NCI-H2196 (cell line): ENCODE measurements at regions not wholly inside any gene's neighbourhood (a gene's known extent, or its start where the extent isn't known, plus 50 kb on each side); places are given as distances from the start of the nearest gene placed in this dataset.

Experiments
- DNase-seq: peaks from one replicate; lab custom pipeline; 2025; ENCODE audit not compliant: unreplicated experiment; lab: John Stamatoyannopoulos, UW

DNA sequence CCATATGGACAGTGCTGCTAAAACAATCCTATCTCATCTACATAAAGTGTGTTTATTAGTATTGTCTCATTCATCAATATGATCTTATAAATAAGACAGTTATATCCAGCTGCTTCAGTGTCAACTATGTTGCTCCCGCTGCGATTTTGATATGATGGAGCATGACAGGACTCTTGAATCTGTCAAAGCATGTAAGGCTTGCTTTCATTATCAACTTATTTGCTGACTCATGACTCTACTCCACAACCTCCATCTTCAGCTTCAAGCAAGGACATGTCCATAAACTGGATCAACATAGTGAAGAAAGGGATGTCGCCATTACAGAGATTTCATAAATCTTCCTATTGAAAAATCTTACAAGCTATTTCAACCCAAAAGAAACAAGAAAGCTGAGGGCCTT lies 2812.6 kb downstream of the PCDH9 start:
- no peak for DNase-seq

DNA sequence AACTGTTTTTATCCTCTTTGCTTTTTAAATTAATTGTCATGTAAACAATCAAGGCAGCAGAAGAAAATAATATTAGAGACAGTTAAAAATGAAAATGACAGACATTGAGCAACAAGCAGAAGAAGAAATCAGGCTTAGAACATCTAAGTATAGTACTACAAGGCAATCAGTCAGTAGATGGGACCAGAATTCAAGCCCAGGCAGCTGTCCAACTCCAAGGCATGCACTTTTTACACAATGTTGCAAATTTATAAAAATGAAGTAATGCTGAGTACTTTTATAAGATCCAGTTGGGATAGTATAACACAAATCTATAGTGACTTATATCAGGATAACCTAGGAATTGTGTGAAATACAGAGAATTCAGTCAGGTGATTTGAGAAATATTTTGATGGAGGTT lies 2815.8 kb downstream of the PCDH9 start:
- DNase-seq = no peak

DNA sequence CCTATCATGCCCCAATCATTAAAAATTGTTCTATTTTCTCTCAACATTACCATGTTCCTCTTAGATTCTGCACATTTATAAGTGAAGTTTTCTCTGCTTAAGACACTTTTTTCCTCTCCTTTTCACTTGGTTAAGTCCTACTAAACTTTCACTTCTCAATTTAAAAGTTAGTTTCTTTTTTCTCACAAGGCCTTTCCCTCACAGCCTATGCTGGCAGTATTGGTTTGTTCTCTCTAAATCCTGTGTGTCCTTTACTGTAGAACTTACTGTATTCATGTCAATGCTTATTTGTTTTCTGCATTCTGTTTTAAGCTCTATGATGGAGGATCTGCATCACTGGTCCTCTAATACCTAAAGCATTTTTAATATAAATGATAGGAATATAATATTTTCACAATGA lies 2816.6 kb downstream of the PCDH9 start:
- no peak for DNase-seq

DNA sequence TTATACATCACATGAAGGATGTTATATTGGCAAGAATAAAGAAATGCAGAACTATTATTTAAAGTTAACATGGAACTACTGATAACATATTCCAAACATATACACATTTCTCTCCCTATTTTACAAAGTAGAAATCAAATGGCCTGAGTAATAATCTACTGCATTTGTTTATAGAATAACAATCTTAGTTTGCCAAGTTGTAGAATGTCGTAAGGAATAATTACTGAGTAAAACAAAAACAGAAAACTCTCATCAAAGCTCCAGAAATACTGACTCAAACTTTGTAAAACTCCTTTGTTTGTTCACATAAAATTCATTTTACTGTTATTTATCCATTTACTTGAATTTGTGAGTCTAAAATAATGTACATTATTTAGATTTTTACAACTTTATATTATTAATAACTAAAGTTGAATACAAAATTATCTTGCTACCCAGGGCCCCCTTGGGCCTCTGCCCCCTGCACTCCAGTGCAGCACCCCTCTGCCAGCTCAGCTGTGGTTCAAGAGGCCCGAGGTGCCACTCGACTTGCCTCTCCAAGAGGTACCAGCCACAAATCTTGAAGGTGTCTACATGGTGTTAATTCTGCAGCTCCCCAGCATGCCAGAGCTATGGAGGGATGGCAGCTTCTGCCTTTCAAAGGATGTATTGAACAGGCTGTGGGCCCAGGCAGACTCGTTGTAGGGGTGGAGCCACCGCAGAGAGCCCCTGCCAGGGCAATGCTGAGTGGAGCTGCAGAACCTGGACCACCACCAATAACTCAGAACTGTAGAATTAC lies 2819.7 kb downstream of the PCDH9 start:
- DNase-seq = no peak

DNA sequence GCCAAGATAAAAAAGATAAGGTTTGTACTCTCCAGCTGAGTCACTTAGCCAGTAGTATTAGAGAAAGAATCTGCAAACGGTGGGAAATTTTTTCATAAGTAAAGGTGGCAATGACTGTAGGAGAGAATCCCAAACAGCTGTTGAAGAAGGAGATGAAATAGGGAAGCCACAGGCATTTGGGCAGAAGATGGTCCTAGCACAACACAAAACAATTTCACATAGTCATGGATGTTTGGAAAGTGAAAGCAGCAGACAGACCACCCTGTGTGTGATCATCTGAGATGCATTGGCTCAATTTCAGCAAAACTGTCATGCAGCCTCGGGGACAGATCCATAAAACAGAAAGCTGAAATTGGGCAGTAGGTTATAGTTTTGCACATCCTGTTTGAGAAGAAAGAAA lies 2832.4 kb downstream of the PCDH9 start:
- no peak for DNase-seq

DNA sequence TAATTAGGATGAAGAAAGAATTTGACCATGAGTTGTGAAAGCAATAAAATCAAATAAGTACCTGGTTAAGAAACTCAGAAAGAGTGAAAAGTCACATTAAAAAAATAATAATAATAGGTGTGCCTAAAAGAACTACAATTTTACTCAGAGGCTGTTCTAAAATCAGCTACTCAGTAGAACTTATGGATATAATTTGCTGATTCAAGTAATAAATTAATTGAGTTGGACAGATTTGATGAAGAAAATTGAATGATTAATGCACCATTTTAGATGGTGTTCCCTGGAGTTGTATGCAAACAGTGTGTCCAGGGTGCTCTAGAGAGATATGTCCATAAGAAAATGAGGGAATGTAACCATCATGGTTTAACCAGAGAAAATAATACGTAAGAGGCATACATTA lies 2852.5 kb downstream of the PCDH9 start:
- DNase-seq = no peak

DNA sequence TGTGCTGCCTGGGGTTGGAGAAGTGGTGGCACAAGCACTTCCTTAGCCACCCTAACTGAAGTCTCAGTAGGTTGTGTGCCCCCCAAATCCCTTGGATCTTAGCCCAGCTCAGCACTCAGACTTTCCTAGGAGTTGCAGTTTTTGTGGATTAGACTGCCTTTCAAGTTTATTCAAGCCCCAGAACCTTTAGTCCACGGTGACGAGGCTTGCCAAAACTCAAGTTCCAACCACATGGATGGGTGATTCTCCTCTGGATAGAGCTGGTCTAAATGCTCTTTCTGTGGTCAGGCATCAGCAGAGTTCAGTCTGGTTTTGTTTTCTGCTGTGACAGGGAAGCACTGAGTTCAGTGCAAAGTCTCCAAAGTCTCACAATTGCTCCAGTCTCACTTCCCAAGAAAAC lies 2858.7 kb downstream of the PCDH9 start:
- DNase-seq = no peak

DNA sequence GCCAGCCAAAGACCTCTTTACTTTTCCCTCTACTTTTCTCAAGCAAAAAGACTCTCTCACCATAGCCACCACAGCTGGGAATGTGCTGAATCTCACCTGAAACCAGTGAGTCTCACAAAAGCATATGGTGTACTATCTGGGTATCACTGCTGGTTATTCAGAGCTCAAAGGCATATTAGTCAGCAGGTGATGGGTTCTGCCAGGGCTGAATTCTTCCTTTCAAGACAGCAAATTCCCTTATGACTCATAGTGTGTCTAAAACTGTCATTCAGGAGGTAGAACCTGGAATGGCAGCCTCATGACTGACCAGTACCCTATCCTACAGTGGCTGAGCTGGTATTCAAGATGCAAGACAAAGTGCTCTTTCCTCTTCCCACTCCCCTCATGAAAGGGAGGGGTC lies 2859.1 kb downstream of the PCDH9 start:
- no peak for DNase-seq

DNA sequence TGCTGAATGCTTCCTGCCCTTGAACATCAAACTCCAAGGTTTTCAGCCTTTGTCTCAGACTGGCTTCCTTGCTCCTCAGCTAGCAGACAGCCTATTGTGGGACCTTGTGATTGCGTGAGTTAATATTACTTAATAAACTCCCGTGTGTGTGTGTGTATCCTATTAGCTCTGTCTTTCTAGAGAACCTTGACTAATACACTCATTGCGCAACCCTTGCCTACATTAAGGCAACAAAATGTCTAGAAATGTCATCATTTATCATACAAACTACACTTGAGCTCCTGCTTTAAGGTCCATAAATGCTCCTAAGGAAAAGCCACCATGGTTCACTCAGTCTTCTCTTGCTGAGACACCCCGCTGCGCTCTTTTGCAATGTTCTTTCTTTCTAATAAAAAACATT lies 2861.0 kb downstream of the PCDH9 start:
- no peak for DNase-seq

DNA sequence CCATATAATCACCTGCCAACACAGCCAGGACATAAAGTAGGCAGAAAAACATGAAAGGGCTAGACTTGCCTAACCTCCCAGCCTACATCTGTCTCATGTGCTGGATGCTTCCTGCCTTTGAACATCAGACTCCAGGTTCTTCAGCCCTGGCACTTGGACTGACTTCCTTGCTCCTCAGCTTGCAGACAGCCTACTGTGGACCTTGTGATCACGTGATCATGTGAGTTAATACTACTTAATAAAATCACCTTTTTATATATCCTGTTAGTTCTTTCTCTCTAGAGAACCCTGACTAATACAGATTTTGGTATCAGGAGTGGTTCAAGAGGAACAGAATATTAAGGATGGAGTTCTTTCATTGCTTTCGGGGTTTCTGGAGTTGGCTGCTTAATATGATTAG lies 2867.6 kb downstream of the PCDH9 start:
- DNase-seq = no peak

DNA sequence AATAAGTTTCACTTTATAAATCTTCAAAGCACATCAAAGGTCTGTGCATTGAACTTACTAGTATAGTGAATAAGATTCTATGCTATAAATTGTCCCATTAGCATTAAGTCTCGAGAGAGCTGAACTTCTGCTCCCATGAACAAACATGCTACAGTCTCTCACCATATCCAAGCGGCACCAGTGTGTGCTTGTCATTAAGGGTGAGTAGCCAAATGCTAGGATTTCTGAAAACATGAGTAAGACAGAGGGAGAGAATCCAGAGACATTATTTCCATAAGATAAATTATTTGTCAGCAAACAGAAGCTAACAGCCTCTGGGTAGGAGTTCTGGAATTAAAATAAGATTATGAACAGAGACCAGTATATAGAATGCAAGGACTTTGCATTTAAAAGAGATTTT lies 2882.5 kb downstream of the PCDH9 start:
- DNase-seq = no peak

DNA sequence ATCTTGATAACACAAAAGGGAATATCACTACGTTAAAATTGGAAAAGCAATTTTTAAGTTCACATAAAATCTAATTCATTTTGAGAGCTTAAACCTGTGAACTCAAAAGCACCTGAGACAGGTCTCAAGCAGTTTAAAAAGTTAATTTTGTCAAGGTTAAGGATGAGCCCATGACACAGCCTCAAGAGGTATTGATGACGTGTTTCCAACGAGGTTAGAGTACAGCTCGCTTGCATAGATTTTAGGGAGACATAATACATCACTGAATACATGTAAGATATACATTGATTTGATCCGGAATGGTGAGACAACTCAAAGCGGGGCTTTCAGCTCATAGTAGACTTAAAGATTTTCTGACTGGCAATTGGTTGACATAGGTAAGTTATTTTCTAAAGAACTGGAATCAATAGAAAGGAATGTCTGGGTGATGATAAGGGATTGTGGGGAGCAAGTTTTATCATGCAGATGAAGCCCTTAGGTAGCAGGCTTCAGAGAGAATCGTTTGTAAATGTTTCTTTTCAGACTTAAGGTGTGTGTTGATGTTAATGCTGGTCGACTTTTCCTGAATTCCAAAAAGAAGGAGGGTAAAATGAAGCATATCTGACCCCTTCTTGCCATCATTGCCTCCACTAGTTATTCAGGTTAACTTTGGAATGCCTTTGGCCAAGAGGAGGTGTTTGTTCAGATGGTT lies 2890.6 kb downstream of the PCDH9 start:
- DNase-seq = no peak

DNA sequence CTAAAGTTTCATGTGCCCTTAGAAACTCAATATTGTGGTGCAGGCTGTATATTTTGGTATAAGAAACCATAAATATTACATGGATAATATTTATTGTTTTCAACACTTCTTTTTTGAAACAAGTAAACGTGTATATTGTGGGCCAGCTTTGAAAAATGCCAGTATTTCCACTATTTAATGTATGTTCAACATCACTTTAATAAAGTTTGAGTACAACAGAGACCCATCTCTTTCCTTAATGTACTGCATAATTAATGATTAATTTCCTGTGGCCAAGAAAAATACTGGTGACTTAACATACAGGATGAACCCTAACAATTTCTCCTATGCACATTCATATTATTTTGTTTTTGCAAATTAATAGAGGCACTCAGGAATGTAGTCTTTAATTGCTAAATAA lies 2891.5 kb downstream of the PCDH9 start:
- DNase-seq = no peak

DNA sequence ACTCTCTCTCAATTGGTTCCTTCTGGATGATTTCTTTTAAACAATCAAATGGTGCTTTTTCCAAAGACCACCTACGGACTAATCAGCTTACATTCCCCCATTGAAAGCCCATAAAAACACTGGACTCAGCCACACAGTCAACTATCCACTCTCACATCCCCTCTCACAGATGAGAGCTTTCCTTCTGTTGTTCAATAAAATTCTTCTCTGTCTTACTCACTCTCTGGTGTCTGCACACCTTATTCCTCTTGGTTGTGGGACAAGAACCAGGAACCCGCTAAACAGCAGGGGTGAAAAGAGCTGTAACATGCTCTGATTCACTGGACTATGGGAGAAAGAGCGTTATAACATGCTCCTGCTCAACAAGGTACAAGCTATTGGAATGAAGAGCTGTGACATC lies 2896.2 kb downstream of the PCDH9 start:
- no peak for DNase-seq

DNA sequence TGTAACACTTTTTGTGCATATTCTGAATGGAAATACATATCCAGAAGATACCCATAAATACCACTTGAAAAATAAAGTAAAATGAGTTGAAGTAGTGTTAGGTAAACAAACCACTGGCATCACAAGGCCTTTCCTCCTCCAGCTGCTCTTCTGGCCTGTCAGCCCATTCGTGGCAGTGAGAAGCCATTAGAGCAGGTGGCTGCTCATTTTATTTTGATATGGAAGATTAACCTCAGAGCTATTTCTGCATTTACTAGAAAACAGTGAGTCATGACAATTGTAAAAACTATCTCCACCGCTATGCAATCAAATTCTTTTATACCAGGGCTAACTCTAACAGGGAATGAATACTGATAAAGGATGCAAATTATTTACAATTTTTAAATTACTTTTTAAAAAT lies 2898.1 kb downstream of the PCDH9 start:
- no peak for DNase-seq

DNA sequence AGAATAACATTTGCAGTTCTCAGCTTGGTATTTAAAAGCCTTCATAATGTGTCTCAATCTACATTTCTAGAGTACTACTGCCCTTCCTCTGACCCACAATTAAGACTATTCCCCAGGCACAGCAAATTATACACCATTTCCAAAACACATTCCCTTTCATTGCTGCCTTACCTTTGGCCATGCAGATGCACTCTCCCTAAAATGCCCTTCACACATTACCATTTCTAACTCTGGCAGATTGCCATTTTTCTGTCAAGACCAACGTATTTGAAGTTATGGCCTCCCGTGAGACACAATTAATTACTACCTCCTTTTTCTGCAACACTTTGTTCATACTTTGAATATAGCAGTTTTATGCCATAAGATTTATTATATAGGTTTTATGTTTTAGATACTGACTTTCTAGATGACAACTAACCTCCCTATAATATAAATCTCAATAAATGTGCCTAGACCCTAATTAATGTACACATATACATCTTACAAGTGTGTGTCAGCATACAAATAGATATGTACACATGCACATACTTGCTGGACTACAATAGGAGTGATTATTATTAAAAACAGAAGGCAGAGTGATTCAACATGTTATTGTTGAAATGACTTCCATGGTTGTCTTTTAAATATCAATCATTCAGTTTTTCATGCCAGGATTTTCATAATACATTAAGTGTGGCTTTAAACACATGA lies 2902.5 kb downstream of the PCDH9 start:
- no peak for DNase-seq

DNA sequence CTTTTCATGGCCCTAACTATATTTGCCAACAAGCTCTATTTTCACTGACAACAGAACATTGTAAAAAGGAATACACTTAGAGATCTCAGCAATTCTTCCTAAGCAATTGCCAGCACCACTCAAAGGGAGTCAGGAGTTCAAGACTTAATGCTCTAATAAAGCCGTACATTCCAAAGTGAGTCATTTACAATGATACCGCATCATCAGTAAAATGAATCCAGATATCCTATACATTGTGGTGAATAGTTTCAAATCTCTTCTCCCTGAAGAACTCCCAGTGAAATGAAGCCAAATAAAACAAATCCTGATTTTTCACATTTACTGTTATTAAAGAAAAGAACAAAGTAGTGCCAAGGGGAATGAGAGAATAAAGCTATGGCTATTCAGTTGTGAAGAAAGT lies 2898.7 kb upstream of the PCDH20 start:
- DNase-seq = no peak

DNA sequence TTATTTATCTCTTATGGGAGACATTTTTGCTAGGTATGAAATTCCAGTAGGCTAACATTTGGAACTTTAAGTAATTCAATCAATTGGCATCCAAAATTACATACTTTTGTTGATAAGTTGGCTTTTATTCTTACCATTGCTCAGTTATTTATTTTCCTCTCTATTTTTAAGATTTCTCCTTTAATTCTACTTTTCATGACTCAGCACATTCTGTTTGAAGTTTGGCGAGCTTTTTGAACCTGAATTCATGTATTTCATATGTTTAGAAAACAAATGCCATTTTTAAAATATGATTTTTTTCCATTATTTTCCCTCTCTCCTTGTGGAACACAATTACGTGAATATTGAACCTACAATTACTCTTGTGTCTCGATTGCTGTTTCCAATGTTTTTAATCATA lies 2896.3 kb upstream of the PCDH20 start:
- DNase-seq = no peak

DNA sequence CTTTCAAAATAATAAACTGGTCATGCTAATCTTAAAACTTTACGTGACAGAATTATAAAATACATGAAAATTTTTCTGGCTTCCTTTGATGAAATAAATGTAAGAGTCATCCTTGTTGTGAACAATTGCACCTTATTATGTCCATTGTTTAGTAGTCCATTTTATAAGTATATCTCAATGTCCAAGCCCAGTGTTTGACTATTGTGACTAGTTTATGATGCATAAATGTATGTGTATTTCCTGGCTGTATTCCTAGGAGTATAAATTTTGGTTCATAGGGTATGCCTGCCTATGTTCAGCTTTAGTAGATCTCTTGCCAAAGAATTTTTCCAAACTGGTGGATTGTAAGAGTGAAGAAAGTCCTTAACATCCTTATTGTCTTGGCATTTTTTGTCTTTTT lies 2895.5 kb upstream of the PCDH20 start:
- DNase-seq = no peak

DNA sequence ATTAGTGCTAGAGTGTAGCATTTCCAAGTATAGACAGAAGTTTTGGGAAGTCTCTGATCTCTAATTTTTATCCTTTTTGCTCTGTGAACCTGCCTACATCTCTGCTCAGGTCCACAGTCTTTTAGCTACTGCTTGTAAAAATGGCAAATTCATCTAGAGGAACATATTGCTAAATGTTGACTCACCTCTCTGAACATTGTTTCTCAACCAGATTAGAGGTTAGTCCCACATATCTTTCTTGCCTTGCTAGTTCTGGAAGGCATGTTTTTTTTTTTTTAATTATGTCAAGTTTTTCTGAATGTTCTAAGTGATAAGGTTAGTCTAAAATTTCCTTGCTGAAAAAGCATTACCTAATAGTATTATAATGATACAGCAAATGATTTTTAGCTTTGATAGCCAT lies 2889.6 kb upstream of the PCDH20 start:
- DNase-seq = no peak

DNA sequence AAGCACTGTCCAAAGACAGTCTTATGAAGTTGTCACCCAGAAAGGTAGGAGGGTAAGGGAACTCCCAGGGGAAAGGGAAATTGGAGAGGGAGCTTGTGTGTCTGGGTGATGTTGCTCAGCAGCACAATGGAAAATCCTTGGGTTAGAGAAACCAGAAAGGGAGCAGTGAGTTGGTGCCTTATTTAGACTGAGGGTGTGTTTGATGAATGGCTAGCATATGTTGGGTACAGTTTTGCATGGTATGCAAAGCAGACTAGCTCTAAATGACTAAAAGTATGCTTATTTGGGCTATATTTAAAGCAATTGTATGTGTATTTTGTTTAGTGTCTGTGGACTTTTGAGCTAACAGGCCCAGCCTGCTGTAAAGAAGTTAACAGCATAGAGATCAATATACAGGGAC lies 2884.6 kb upstream of the PCDH20 start:
- DNase-seq = no peak

DNA sequence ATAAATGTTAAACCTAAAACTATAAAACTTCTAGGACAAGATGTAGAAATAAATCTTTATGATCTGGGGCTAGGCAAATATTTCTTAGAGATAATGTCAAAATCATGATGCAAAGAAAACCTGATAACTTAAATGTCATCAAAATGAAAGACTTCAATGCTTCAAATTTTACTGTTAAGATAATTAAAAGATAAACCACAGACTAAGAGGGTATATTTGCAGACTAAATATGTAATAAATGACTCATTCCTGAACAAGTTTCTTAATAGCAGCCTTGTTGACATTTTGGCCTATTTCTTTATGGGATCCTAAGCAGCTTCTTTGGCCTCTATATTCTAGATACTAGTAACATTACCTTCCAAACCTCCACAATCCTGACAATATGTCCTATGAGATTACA lies 2878.3 kb upstream of the PCDH20 start:
- no peak for DNase-seq
